GM12878 (cell line): ENCODE measurements at regions not wholly inside any gene's neighbourhood (a gene's known extent, or its start where the extent isn't known, plus 50 kb on each side); places are given as distances from the start of the nearest gene placed in this dataset.

ENCODE experiments used
- ATAC-seq: fragments of 200-7000 bp; cut with Tn5 transposase; 3 replicates; pipeline ENCODE4 v1.9.1; 2020; ENCODE audit warnings: mild to moderate bottlenecking, moderate library complexity
- BruUV-seq: library from RNA; stranded (reverse); fragments of 400-500 nt; replicated peaks from 2 replicates; lab custom pipeline; 2021; lab: Mats Ljungman, UMichigan
- CTCF ChIA-PET: fragments of 300-600 bp; sonication (Branson Sonifier 250); formaldehyde crosslinking; extraction: SDS; loops from one replicate; lab custom pipeline; 2021; ENCODE audit warnings: inconsistent platforms; lab: Yijun Ruan, JAX
- POLR2A ChIA-PET: fragments of 350-600 bp; formaldehyde crosslinking; extraction: SDS; loops from one replicate; lab custom pipeline; 2021; ENCODE audit warnings: inconsistent platforms; lab: Charles Lee
- RAD21 ChIA-PET: fragments of 300-600 bp; sonication (Branson Sonifier 250); formaldehyde crosslinking; loops from one replicate; lab custom pipeline; 2023; ENCODE audit warnings: antibody characterized with exemption; ENCODE audit not compliant: unreplicated experiment; lab: Charles Lee
- SMC1A ChIA-PET: fragments of 300-600 bp; sonication (Branson Sonifier 250); formaldehyde crosslinking; loops from one replicate; lab custom pipeline; 2023; ENCODE audit not compliant: unreplicated experiment, uncharacterized antibody; lab: Charles Lee
- DNase-seq: peaks from one replicate; pipeline ENCODE4 v3.0.0-alpha.2; 2011; ENCODE audit warnings: low read depth, low spot score
- FAIRE-seq: peaks from 3 replicates; lab custom pipeline; 2011; peaks lifted over from hg19 to GRCh38; lab: Jason Lieb, UNC
- H2AFZ ChIP-seq: 2 replicates; pipeline ENCODE4 v1.6.0; 2011; ENCODE audit warnings: low read depth, low read length, control low read depth; ENCODE audit not compliant: control insufficient read depth
- H3K27ac ChIP-seq: 2 replicates; pipeline ENCODE4 v1.5.1; 2011; ENCODE audit warnings: control low read depth; ENCODE audit not compliant: control insufficient read depth, insufficient read depth
- H3K27me3 ChIP-seq, 2 experiments: replicated peaks in 1 of 2; 2 replicates each; pipeline versions ENCODE4 v1.6.0 to v1.6.1; 2011; ENCODE audit warnings: low read length in 1 of 2; ENCODE audit not compliant: control insufficient read depth in 2 of 2, insufficient read depth in 2 of 2
- H3K36me3 ChIP-seq, 2 experiments: 2 replicates each; pipeline ENCODE4 v1.5.1; 2011; ENCODE audit warnings: low read length in 1 of 2; ENCODE audit not compliant: control insufficient read depth in 2 of 2, insufficient read depth in 2 of 2
- H3K4me1 ChIP-seq: 2 replicates; pipeline ENCODE4 v1.6.1; 2011; ENCODE audit warnings: mild to moderate bottlenecking, low read length, moderate library complexity, mixed read lengths; ENCODE audit not compliant: control insufficient read depth, insufficient read depth
- H3K4me2 ChIP-seq: 2 replicates; pipeline ENCODE4 v1.6.0; 2011; ENCODE audit warnings: control low read depth; ENCODE audit not compliant: control insufficient read depth, insufficient read depth
- H3K4me3 ChIP-seq: fragments of 200-600 bp; sonication (generic); 2 replicates; pipeline ENCODE4 v1.5.1; 2016
- H3K79me2 ChIP-seq: 2 replicates; pipeline ENCODE4 v1.6.0; 2011; ENCODE audit warnings: low read length; ENCODE audit not compliant: control insufficient read depth, insufficient read depth
- H3K9ac ChIP-seq: 2 replicates; pipeline ENCODE4 v1.8.0; 2011; ENCODE audit warnings: low read length, control low read depth, mixed read lengths; ENCODE audit not compliant: control insufficient read depth, insufficient read depth
- H3K9me3 ChIP-seq: replicated peaks from 3 replicates; pipeline ENCODE4 v1.5.1; 2011; ENCODE audit warnings: mild to moderate bottlenecking, low read length; ENCODE audit not compliant: control insufficient read depth, insufficient read depth
- H4K20me1 ChIP-seq: 2 replicates; pipeline ENCODE4 v1.6.0; 2011; ENCODE audit not compliant: control insufficient read depth, insufficient read depth
- BACH1 ChIP-seq: fragments of 450-650 bp; IDR thresholded peaks from 2 replicates; pipeline ENCODE4 v1.6.1; 2017; ENCODE audit warnings: mild to moderate bottlenecking, borderline replicate concordance
- CBFB ChIP-seq: IDR thresholded peaks from 2 replicates; pipeline ENCODE4 v1.6.1; 2016; ENCODE audit warnings: antibody characterized with exemption, low read depth
- CBX5 ChIP-seq: sonication (generic); IDR thresholded peaks from 2 replicates; pipeline ENCODE4 v1.6.1; 2016; ENCODE audit warnings: low read depth, moderate library complexity, mild to moderate bottlenecking, inconsistent platforms
- CHD1 ChIP-seq: IDR thresholded peaks from 2 replicates; pipeline ENCODE4 v1.6.1; 2012; ENCODE audit warnings: low read depth, low read length, improper control_type of control experiment
- CREM ChIP-seq: IDR thresholded peaks from 2 replicates; pipeline ENCODE4 v1.6.1; 2014; ENCODE audit warnings: antibody characterized with exemption, low read depth
- DPF2 ChIP-seq: fragments of 450-650 bp; IDR thresholded peaks from 2 replicates; pipeline ENCODE4 v1.6.1; 2017; ENCODE audit warnings: mild to moderate bottlenecking
- ETV6 ChIP-seq, 2 experiments: fragments of 450-650 bp in 1 of 2; IDR thresholded peaks in 1 of 2; conservative IDR thresholded peaks in 1 of 2; 2 replicates each; pipeline ENCODE4 v1.6.1; 2014; ENCODE audit warnings: antibody characterized with exemption in 1 of 2, borderline replicate concordance in 1 of 2, low read depth in 1 of 2, mild to moderate bottlenecking in 1 of 2, moderate library complexity in 1 of 2
- IKZF1 ChIP-seq: fragments of 450-650 bp; conservative IDR thresholded peaks from 2 replicates; pipeline ENCODE4 v1.6.1; 2017; ENCODE audit warnings: antibody characterized with exemption, mild to moderate bottlenecking
- JUND ChIP-seq: IDR thresholded peaks from 2 replicates; pipeline ENCODE4 v1.6.1; 2012; ENCODE audit warnings: low read depth, mild to moderate bottlenecking, low read length, improper control_type of control experiment, moderate library complexity
- KLF5 ChIP-seq: fragments of 450-650 bp; IDR thresholded peaks from 2 replicates; pipeline ENCODE4 v1.6.1; 2014; ENCODE audit warnings: mild to moderate bottlenecking; ENCODE audit not compliant: partially characterized antibody
- LARP7 ChIP-seq: fragments of 450-650 bp; IDR thresholded peaks from 2 replicates; pipeline ENCODE4 v1.6.1; 2017; ENCODE audit warnings: mild to moderate bottlenecking
- MEF2A ChIP-seq: IDR thresholded peaks from 2 replicates; pipeline ENCODE4 v1.6.1; 2011; ENCODE audit warnings: low read depth, mild to moderate bottlenecking, low read length, moderate library complexity; ENCODE audit not compliant: insufficient read depth
- NFIC ChIP-seq: IDR thresholded peaks from 2 replicates; pipeline ENCODE4 v1.6.1; 2012; ENCODE audit warnings: low read depth, mild to moderate bottlenecking, inconsistent platforms, low read length, moderate library complexity
- NFXL1 ChIP-seq: fragments of 450-650 bp; IDR thresholded peaks from 2 replicates; pipeline ENCODE4 v1.6.1; 2017; ENCODE audit warnings: antibody characterized with exemption, mild to moderate bottlenecking, borderline replicate concordance
- RAD21 ChIP-seq: IDR thresholded peaks from 2 replicates; pipeline ENCODE4 v1.6.1; 2011; ENCODE audit warnings: mild to moderate bottlenecking, low read depth, low read length, moderate library complexity; ENCODE audit not compliant: insufficient read depth
- RUNX3 ChIP-seq: IDR thresholded peaks from 2 replicates; pipeline ENCODE4 v1.6.1; 2012; ENCODE audit warnings: low read length, inconsistent platforms
- SPI1 ChIP-seq: IDR thresholded peaks from 2 replicates; pipeline ENCODE4 v1.6.1; 2011; ENCODE audit warnings: low read depth, mild to moderate bottlenecking, low read length, moderate library complexity, borderline replicate concordance; ENCODE audit not compliant: insufficient read depth
- WRNIP1 ChIP-seq: IDR thresholded peaks from 2 replicates; pipeline ENCODE4 v1.6.1; 2011; ENCODE audit warnings: low read depth, low read length, improper control_type of control experiment, borderline replicate concordance
- WGBS: methylation state at CpG from one replicate; pipeline ENCODE4 v1.1.6; 2016; ENCODE audit warnings: low lambda C conversion rate; ENCODE audit not compliant: insufficient replicate concordance, insufficient coverage; ENCODE audit errors: missing lambda C conversion rate; 5-methylcytosine and 5-hydroxymethylcytosine counted together
- in situ Hi-C: fragments of 300-500 bp; cut with MboI; formaldehyde crosslinking; loops from 9 replicates; pipeline ENCODE4 v1.14.3; 2018; ENCODE audit warnings: mixed read lengths
- intact Hi-C: fragments of 100-400 bp; cut with micrococcal nuclease; formaldehyde crosslinking; loops from one replicate; pipeline ENCODE4 v1.14.2; 2022; ENCODE audit not compliant: unreplicated experiment

DNA sequence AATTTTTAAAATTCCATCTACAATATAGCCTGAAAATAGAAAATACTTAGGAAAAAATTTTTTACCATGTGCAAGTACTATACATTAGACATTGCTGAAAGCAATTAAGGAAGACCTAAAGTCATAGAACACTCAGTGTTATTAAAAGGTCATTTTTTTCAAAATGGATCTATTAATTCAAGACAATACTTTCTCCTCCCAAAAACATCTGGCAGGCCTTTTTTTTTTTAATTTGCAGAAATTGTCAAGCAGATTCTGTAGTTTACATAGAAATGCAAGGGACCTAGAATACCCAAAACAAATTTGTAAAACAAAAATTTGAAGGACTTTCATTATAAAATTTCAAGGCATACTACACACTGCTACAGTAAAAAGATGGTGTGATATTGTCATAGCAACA, 238.4 kb upstream of the VEPH1 start (continued):
- TF ChIP-seq ETV6 (conservative IDR thresholded peaks at IDR 0.05 in 1 of 2, IDR thresholded peaks at IDR 0.05 in 1 of 2; ENCODE audit: borderline replicate concordance in 1 of 2, low read depth in 1 of 2) = no peak

GRCh38 chr3:157738441-157738840, 235.2 kb upstream of the VEPH1 start:
- no peak for FAIRE-seq
- H3K4me2 ChIP-seq = no peak overlapping the region
- ChIA-PET SMC1A (interaction anchor here (0.7 kb wide), 1 partner anchor 61 kb away, joined by 3 read pairs; no protein-coding TSS in a partner anchor), CTCF (interaction anchor here (0.7 kb wide), 1 partner anchor 14 kb away, joined by 3 read pairs; no protein-coding TSS in a partner anchor), RAD21 (no interaction called here), POLR2A (no interaction called here)
- no peak overlapping the region for H3K4me3 ChIP-seq
- WGBS = 15% methylated on average over 5 of the region's 5 CpGs
- BruUV-seq = no TSS peak
- intact Hi-C loops (no loop called here), in situ Hi-C loops (no loop called here)
- no peak for TF ChIP-seq CBX5
- no peak for TF ChIP-seq LARP7
- TF ChIP-seq NFIC = no peak
- no peak for TF ChIP-seq ETV6 (conservative IDR thresholded peaks at IDR 0.05 in 1 of 2, IDR thresholded peaks at IDR 0.05 in 1 of 2; ENCODE audit: borderline replicate concordance in 1 of 2, low read depth in 1 of 2)
- no peak for TF ChIP-seq RUNX3
- no peak for TF ChIP-seq IKZF1
- no peak for TF ChIP-seq WRNIP1
- no peak for TF ChIP-seq CREM
- TF ChIP-seq BACH1 = no peak
- TF ChIP-seq JUND = no peak
- TF ChIP-seq KLF5 = no peak
- no peak for TF ChIP-seq NFXL1
- TF ChIP-seq CBFB = no peak
- no peak for TF ChIP-seq RAD21
- TF ChIP-seq DPF2 = no peak
- TF ChIP-seq SPI1 = no peak
- TF ChIP-seq CHD1 = no peak
- no peak for TF ChIP-seq MEF2A
- no peaks in the 10 kb centered on the region for H3K27me3 ChIP-seq
- no peak overlapping the region for H3K9ac ChIP-seq
- H3K79me2 ChIP-seq = no peaks in the 10 kb centered on the region
- no peak overlapping the region for H3K27ac ChIP-seq
- H3K36me3 ChIP-seq = no peaks in the 10 kb centered on the region
- H4K20me1 ChIP-seq = no peaks in the 10 kb centered on the region
- H2AFZ ChIP-seq = no peak overlapping the region
- no peaks in the 10 kb centered on the region for H3K9me3 ChIP-seq
- ATAC-seq = no peak
- no peaks in the 10 kb centered on the region for H3K4me1 ChIP-seq
- no peak for DNase-seq
